Loucy (cell line): ENCODE measurements at regions not wholly inside any gene's neighbourhood (a gene's known extent, or its start where the extent isn't known, plus 50 kb on each side); places are given as distances from the start of the nearest gene placed in this dataset.

ENCODE experiments used
- H2AFZ ChIP-seq: fragments of 200-600 bp; sonication (generic); 2 replicates; pipeline ENCODE4 v1.6.0; 2016; ENCODE audit warnings: antibody characterized with exemption, mild to moderate bottlenecking, low read length, moderate library complexity
- H3F3A ChIP-seq: fragments of 200-600 bp; 2 replicates; pipeline ENCODE4 v1.6.0; 2016; ENCODE audit warnings: antibody characterized with exemption, low read depth, mild to moderate bottlenecking
- H3K27me3 ChIP-seq: fragments of 200-600 bp; sonication (generic); 2 replicates; pipeline ENCODE4 v1.6.1; 2014; ENCODE audit warnings: low read length, mild to moderate bottlenecking; ENCODE audit not compliant: insufficient read depth, poor library complexity, severe bottlenecking
- H3K36me3 ChIP-seq: fragments of 200-600 bp; sonication (generic); 2 replicates; pipeline ENCODE4 v1.6.1; 2016; ENCODE audit warnings: low read length; ENCODE audit not compliant: insufficient read depth
- H3K4me1 ChIP-seq: fragments of 200-600 bp; sonication (generic); 2 replicates; pipeline ENCODE4 v1.5.1; 2014; ENCODE audit warnings: low read length, mild to moderate bottlenecking; ENCODE audit not compliant: insufficient read depth, poor library complexity, severe bottlenecking
- H3K4me2 ChIP-seq: fragments of 200-600 bp; sonication (generic); 2 replicates; pipeline ENCODE4 v1.6.0; 2014; ENCODE audit warnings: antibody characterized with exemption, low read length, low read depth, mild to moderate bottlenecking; ENCODE audit not compliant: poor library complexity, severe bottlenecking
- H3K4me3 ChIP-seq: fragments of 200-600 bp; sonication (generic); 2 replicates; pipeline ENCODE4 v1.5.1; 2014; ENCODE audit warnings: low read length, mild to moderate bottlenecking, mixed read lengths; ENCODE audit not compliant: poor library complexity, severe bottlenecking
- H3K79me2 ChIP-seq: fragments of 200-600 bp; sonication (generic); 2 replicates; pipeline ENCODE4 v1.6.1; 2014; ENCODE audit warnings: low read length; ENCODE audit not compliant: insufficient read depth
- H3K9ac ChIP-seq: fragments of 200-600 bp; sonication (generic); 2 replicates; pipeline ENCODE4 v1.6.0; 2014; ENCODE audit warnings: mild to moderate bottlenecking, low read depth, low read length, moderate library complexity; ENCODE audit not compliant: poor library complexity, severe bottlenecking
- H3K9me2 ChIP-seq: fragments of 200-600 bp; sonication (generic); replicated peaks from 2 replicates; pipeline ENCODE4 v1.6.1; 2016; ENCODE audit warnings: low read depth, low read length, mixed read lengths
- H3K9me3 ChIP-seq: fragments of 200-600 bp; sonication (generic); 2 replicates; pipeline ENCODE4 v1.6.1; 2014; ENCODE audit warnings: mild to moderate bottlenecking, antibody characterized with exemption, low read length, low read depth; ENCODE audit not compliant: insufficient read depth
- H4K20me1 ChIP-seq: fragments of 200-600 bp; sonication (generic); 2 replicates; pipeline ENCODE4 v1.6.0; 2014; ENCODE audit warnings: antibody characterized with exemption, low read length, mild to moderate bottlenecking; ENCODE audit not compliant: insufficient read depth, poor library complexity, severe bottlenecking
- EZH2phosphoT487 ChIP-seq: fragments of 200-600 bp; IDR thresholded peaks from 2 replicates; pipeline ENCODE4 v1.6.1; 2018; ENCODE audit warnings: antibody characterized with exemption, mild to moderate bottlenecking, moderate library complexity, borderline replicate concordance
- TF ChIP-seq, protein P1 (sequence below): fragments of 200-600 bp; sonication (generic); conservative IDR thresholded peaks from 2 replicates; pipeline ENCODE4 v1.5.1; 2014; ENCODE audit warnings: mild to moderate bottlenecking, antibody characterized with exemption, low read length

- Histone ChIP-seq H3K9ac (no peak overlapping the region), H3K4me1 (no peaks in the 10 kb centered on the region), H3K27me3 (no peaks in the 10 kb centered on the region), H3K79me2 (no peaks in the 10 kb centered on the region), H3F3A (no peaks in the 10 kb centered on the region), H3K36me3 (no peaks in the 10 kb centered on the region), H2AFZ (no peak overlapping the region), H3K9me3 (no peaks in the 10 kb centered on the region), H3K9me2 (no peaks in the 10 kb centered on the region), H3K4me2 (no peak overlapping the region), H4K20me1 (no peaks in the 10 kb centered on the region), H3K4me3 (no peak overlapping the region)
- TF ChIP-seq, protein P1, sequence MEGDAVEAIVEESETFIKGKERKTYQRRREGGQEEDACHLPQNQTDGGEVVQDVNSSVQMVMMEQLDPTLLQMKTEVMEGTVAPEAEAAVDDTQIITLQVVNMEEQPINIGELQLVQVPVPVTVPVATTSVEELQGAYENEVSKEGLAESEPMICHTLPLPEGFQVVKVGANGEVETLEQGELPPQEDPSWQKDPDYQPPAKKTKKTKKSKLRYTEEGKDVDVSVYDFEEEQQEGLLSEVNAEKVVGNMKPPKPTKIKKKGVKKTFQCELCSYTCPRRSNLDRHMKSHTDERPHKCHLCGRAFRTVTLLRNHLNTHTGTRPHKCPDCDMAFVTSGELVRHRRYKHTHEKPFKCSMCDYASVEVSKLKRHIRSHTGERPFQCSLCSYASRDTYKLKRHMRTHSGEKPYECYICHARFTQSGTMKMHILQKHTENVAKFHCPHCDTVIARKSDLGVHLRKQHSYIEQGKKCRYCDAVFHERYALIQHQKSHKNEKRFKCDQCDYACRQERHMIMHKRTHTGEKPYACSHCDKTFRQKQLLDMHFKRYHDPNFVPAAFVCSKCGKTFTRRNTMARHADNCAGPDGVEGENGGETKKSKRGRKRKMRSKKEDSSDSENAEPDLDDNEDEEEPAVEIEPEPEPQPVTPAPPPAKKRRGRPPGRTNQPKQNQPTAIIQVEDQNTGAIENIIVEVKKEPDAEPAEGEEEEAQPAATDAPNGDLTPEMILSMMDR = no peak
- TF ChIP-seq EZH2phosphoT487 = no peak
Observed at GRCh38 chr2:180473456-180473855, 466.4 kb upstream of the CWC22 start.

DNA sequence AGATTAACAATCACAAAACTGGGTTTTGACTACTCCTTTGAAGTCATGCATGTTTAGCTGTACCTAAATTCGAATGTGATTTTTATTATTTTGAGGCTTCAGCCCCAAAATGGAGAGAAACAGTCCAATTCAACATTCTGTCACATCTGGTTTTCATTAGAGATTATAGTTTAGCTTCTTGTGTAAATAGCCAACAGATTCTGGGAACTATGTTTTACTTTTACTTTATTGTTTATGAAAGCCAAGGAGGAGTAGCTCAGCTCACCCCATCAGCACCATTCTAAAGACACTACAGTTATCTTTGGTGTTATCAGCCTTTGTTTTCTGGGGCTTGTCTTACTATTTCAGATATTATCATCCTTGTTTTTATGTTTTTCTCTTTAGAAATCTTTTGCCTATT, 465.0 kb upstream of the CWC22 start:
- no peaks in the 10 kb centered on the region for H3K36me3 ChIP-seq
- no peaks in the 10 kb centered on the region for H4K20me1 ChIP-seq
- TF ChIP-seq, protein P1 = no peak
- TF ChIP-seq EZH2phosphoT487 = no peak
- H3K9me2 ChIP-seq = no peaks in the 10 kb centered on the region
- no peaks in the 10 kb centered on the region for H3K79me2 ChIP-seq
- no peaks in the 10 kb centered on the region for H3K9me3 ChIP-seq
- H2AFZ ChIP-seq = no peak overlapping the region
- no peaks in the 10 kb centered on the region for H3F3A ChIP-seq
- H3K4me3 ChIP-seq = no peak overlapping the region
- H3K4me1 ChIP-seq = no peaks in the 10 kb centered on the region
- no peaks in the 10 kb centered on the region for H3K27me3 ChIP-seq
- no peak overlapping the region for H3K4me2 ChIP-seq
- no peak overlapping the region for H3K9ac ChIP-seq

GRCh38 chr2:180463608-180464007, 456.5 kb upstream of the CWC22 start:
- H3K27me3 ChIP-seq = no peaks in the 10 kb centered on the region
- H3K79me2 ChIP-seq = no peaks in the 10 kb centered on the region
- no peaks in the 10 kb centered on the region for H4K20me1 ChIP-seq
- no peaks in the 10 kb centered on the region for H3K4me1 ChIP-seq
- H3K4me2 ChIP-seq = no peak overlapping the region
- TF ChIP-seq EZH2phosphoT487 = no peak
- TF ChIP-seq, protein P1 = no peak
- H3K36me3 ChIP-seq = no peaks in the 10 kb centered on the region
- no peak overlapping the region for H3K9ac ChIP-seq
- H3K9me2 ChIP-seq = no peaks in the 10 kb centered on the region
- no peak overlapping the region for H2AFZ ChIP-seq
- no peaks in the 10 kb centered on the region for H3K9me3 ChIP-seq
- no peak overlapping the region for H3K4me3 ChIP-seq
- H3F3A ChIP-seq = no peaks in the 10 kb centered on the region
